GM21825 (cell line): ENCODE measurements at regions not wholly inside any gene's neighbourhood (a gene's known extent, or its start where the extent isn't known, plus 50 kb on each side); places are given as distances from the start of the nearest gene placed in this dataset.
"Not testable (repeated sequence)": the region's sequence is repeated elsewhere in the genome, so short reads cannot be mapped to it uniquely, and the experiment has no call there.

Experiments
- ATAC-seq: cut with Tn5 transposase; IDR thresholded peaks from one replicate; pipeline ENCODE4 v1.9.1; 2021; ENCODE audit warnings: mild to moderate bottlenecking, moderate library complexity; ENCODE audit not compliant: unreplicated experiment

- ATAC-seq, result no peak
These were observed 246.6 kb upstream of the IL12B start for GRCh38 chr5:159576902-159577301.

- no peak for ATAC-seq
These were observed 251.4 kb upstream of the IL12B start for GRCh38 chr5:159581502-159582249.

- no peak for ATAC-seq
These were observed 252.7 kb upstream of the IL12B start for GRCh38 chr5:159582756-159583541.

GRCh38 chr5:159586921-159587320 is 256.6 kb upstream of the IL12B start:
- ATAC-seq, result no peak

- ATAC-seq, result no peak
These were observed 258.7 kb upstream of the IL12B start for GRCh38 chr5:159588941-159589340.

- ATAC-seq, result no peak
These were observed 263.3 kb upstream of the IL12B start for GRCh38 chr5:159593518-159594073.

GRCh38 chr5:159595561-159595960 is 265.3 kb upstream of the IL12B start:
- ATAC-seq, result not testable (repeated sequence)

- ATAC-seq, result no peak
These were observed 270.9 kb upstream of the IL12B start for GRCh38 chr5:159601216-159601615.

GRCh38 chr5:159602434-159602833 is 272.1 kb upstream of the IL12B start:
- no peak for ATAC-seq

GRCh38 chr5:159605585-159605984 is 275.3 kb upstream of the IL12B start:
- no peak for ATAC-seq

- no peak for ATAC-seq
These were observed 279.1 kb upstream of the IL12B start for GRCh38 chr5:159609359-159609758.

GRCh38 chr5:159610966-159611579 is 280.8 kb upstream of the IL12B start:
- ATAC-seq, result no peak

GRCh38 chr5:159616952-159617351 is 286.7 kb upstream of the IL12B start:
- no peak for ATAC-seq

- ATAC-seq, result no peak
These were observed 289.5 kb upstream of the IL12B start for GRCh38 chr5:159619826-159620225.

- no peak for ATAC-seq
These were observed 290.7 kb upstream of the IL12B start for GRCh38 chr5:159620853-159621540.

GRCh38 chr5:159628703-159629102 is 287.6 kb upstream of the ADRA1B start:
- no peak for ATAC-seq

GRCh38 chr5:159629158-159629557 is 287.1 kb upstream of the ADRA1B start:
- no peak for ATAC-seq

GRCh38 chr5:159630545-159630944 is 285.7 kb upstream of the ADRA1B start:
- ATAC-seq, result no peak

GRCh38 chr5:159631001-159631400 is 285.3 kb upstream of the ADRA1B start:
- ATAC-seq, result no peak

- no peak for ATAC-seq
These were observed 283.4 kb upstream of the ADRA1B start for GRCh38 chr5:159632866-159633265.

- ATAC-seq, result no peak
These were observed 277.8 kb upstream of the ADRA1B start for GRCh38 chr5:159638481-159638880.
